HG02763 (cell line): ENCODE measurements at regions not wholly inside any gene's neighbourhood (a gene's known extent, or its start where the extent isn't known, plus 50 kb on each side); places are given as distances from the start of the nearest gene placed in this dataset.

Experiments used
- ATAC-seq: cut with Tn5 transposase; IDR thresholded peaks from one replicate; pipeline ENCODE4 v1.9.1; 2021; ENCODE audit warnings: mild to moderate bottlenecking, moderate library complexity; ENCODE audit not compliant: unreplicated experiment

- ATAC-seq: no peak
Observed at GRCh38 chr22:49627217-49628181, 200.2 kb downstream of the BRD1 start.

GRCh38 chr22:49626361-49627216, 201.1 kb downstream of the BRD1 start:
- ATAC-seq: no peak

GRCh38 chr22:49624421-49625177, 203.1 kb downstream of the BRD1 start:
- no peak for ATAC-seq

GRCh38 chr22:49623715-49624114, 204.0 kb downstream of the BRD1 start:
- ATAC-seq: no peak

- ATAC-seq: no peak
Observed at GRCh38 chr22:49623176-49623575, 204.5 kb downstream of the BRD1 start.

- no peak for ATAC-seq
Observed at GRCh38 chr22:49622241-49623105, 205.2 kb downstream of the BRD1 start.

- no peak for ATAC-seq
Observed at GRCh38 chr22:49621601-49622210, 206.0 kb downstream of the BRD1 start.

GRCh38 chr22:49620666-49621065, 207.0 kb downstream of the BRD1 start:
- no peak for ATAC-seq

- no peak for ATAC-seq
Observed at GRCh38 chr22:49620003-49620556, 207.6 kb downstream of the BRD1 start.

GRCh38 chr22:49619301-49619700, 208.4 kb downstream of the BRD1 start:
- no peak for ATAC-seq

GRCh38 chr22:49618677-49618953, 209.1 kb downstream of the BRD1 start:
- ATAC-seq: no peak

GRCh38 chr22:49617866-49618676, 209.6 kb downstream of the BRD1 start:
- no peak for ATAC-seq

GRCh38 chr22:49617264-49617663, 210.4 kb downstream of the BRD1 start:
- ATAC-seq: no peak

GRCh38 chr22:49616356-49617231, 211.1 kb downstream of the BRD1 start:
- ATAC-seq: no peak

- no peak for ATAC-seq
Observed at GRCh38 chr22:49614966-49615965, 212.4 kb downstream of the BRD1 start.

- no peak for ATAC-seq
Observed at GRCh38 chr22:49613511-49614270, 214.0 kb downstream of the BRD1 start.
